Endothelial cell of umbilical vein (primary cell): ENCODE measurements at regions not wholly inside any gene's neighbourhood (a gene's known extent, or its start where the extent isn't known, plus 50 kb on each side); places are given as distances from the start of the nearest gene placed in this dataset.

ENCODE experiments used
- BruUV-seq: library from RNA; stranded (reverse); fragments of 400-500 nt; replicated peaks from 2 replicates; lab custom pipeline; 2021; lab: Mats Ljungman, UMichigan
- CTCF ChIA-PET: fragments of 300-600, 350-600 bp; sonication (Branson Sonifier 250); formaldehyde crosslinking; loops from one replicate; lab custom pipeline; 2021; ENCODE audit warnings: antibody characterized with exemption, inconsistent platforms; lab: Charles Lee
- POLR2A ChIA-PET: fragments of 300-600, 350-600 bp; sonication (Branson Sonifier 250); formaldehyde crosslinking; loops from one replicate; lab custom pipeline; 2021; ENCODE audit warnings: antibody characterized with exemption, inconsistent platforms; lab: Charles Lee
- DNase-seq: peaks from one replicate; pipeline ENCODE4 v3.0.0-alpha.2; 2011; ENCODE audit warnings: low read depth, low spot score
- FAIRE-seq: peaks from 2 replicates; lab custom pipeline; 2011; peaks lifted over from hg19 to GRCh38; lab: Jason Lieb, UNC
- H2AFZ ChIP-seq: 2 replicates; pipeline ENCODE4 v1.6.0; 2012; ENCODE audit warnings: low read depth, low read length, control low read depth, inconsistent platforms
- H3K27ac ChIP-seq: 2 replicates; pipeline ENCODE4 v1.5.1; 2011; ENCODE audit warnings: low read depth, mild to moderate bottlenecking, control low read depth, low read length, moderate library complexity; ENCODE audit not compliant: insufficient read depth
- H3K27me3 ChIP-seq, 2 experiments: 2 replicates each; pipeline versions ENCODE4 v1.6.0 to v1.6.1; 2011; ENCODE audit warnings: low read length in 2 of 2, mixed read lengths in 1 of 2; ENCODE audit not compliant: control insufficient read depth in 2 of 2, insufficient read depth in 2 of 2
- H3K36me3 ChIP-seq, 2 experiments: 2 replicates in 1 of 2; 3 replicates in 1 of 2; pipeline ENCODE4 v1.5.1; 2011; ENCODE audit warnings: low read length in 2 of 2, mild to moderate bottlenecking in 1 of 2, moderate library complexity in 1 of 2; ENCODE audit not compliant: control insufficient read depth in 2 of 2, insufficient read depth in 2 of 2; ENCODE audit errors: extremely low read depth in 1 of 2
- H3K4me1 ChIP-seq: 3 replicates; pipeline ENCODE4 v1.5.1; 2011; ENCODE audit warnings: mild to moderate bottlenecking, low read length; ENCODE audit not compliant: control insufficient read depth, insufficient read depth; ENCODE audit errors: extremely low read depth
- H3K4me2 ChIP-seq: 2 replicates; pipeline ENCODE4 v1.6.1; 2011; ENCODE audit warnings: low read length, control low read depth, mixed read lengths; ENCODE audit not compliant: insufficient read depth
- H3K4me3 ChIP-seq, 3 experiments: fragments of 200-600 bp in 1 of 3; sonication (generic), shearing (Covaris generic) in 1 of 3; replicated peaks in 1 of 3; 2 replicates each; pipeline ENCODE4 v1.5.1; 2011 to 2016; ENCODE audit warnings: control low read depth in 3 of 3, low read length in 3 of 3, mild to moderate bottlenecking in 2 of 3, inconsistent platforms in 1 of 3, low read depth in 1 of 3, moderate library complexity in 1 of 3; ENCODE audit not compliant: insufficient read depth in 1 of 3
- H3K79me2 ChIP-seq: 2 replicates; pipeline ENCODE4 v1.6.0; 2012; ENCODE audit warnings: low read length, inconsistent platforms; ENCODE audit not compliant: control insufficient read depth, insufficient read depth
- H3K9ac ChIP-seq: replicated peaks from 2 replicates; pipeline ENCODE3; 2011; ENCODE audit warnings: low read length, control low read depth; ENCODE audit not compliant: insufficient read depth; ENCODE audit errors: extremely low read depth
- H3K9me1 ChIP-seq: replicated peaks from 3 replicates; pipeline ENCODE4 v1.6.0; 2011; ENCODE audit warnings: mild to moderate bottlenecking, low read length; ENCODE audit not compliant: control insufficient read depth, insufficient read depth; ENCODE audit errors: extremely low read depth
- H3K9me3 ChIP-seq: replicated peaks from 2 replicates; pipeline ENCODE4 v1.5.1; 2012; ENCODE audit warnings: low read length, inconsistent platforms; ENCODE audit not compliant: control insufficient read depth, insufficient read depth
- H4K20me1 ChIP-seq: replicated peaks from 2 replicates; pipeline ENCODE3; 2011; ENCODE audit warnings: mild to moderate bottlenecking, low read length; ENCODE audit not compliant: control insufficient read depth, insufficient read depth; ENCODE audit errors: extremely low read depth
- EZH2 ChIP-seq: IDR thresholded peaks from 2 replicates; pipeline ENCODE4 v1.6.1; 2012; ENCODE audit warnings: borderline replicate concordance, low read depth, mild to moderate bottlenecking, moderate library complexity, low read length, inconsistent platforms; ENCODE audit not compliant: severe bottlenecking
- FOS ChIP-seq: IDR thresholded peaks from 2 replicates; pipeline ENCODE4 v1.6.1; 2011; ENCODE audit warnings: mild to moderate bottlenecking, low read length, moderate library complexity, borderline replicate concordance; ENCODE audit not compliant: insufficient read depth
- GATA2 ChIP-seq: IDR thresholded peaks from 2 replicates; pipeline ENCODE4 v1.7.0; 2011; ENCODE audit warnings: low read depth, mild to moderate bottlenecking, moderate library complexity, mixed read lengths, low read length; ENCODE audit not compliant: insufficient read length, insufficient read depth
- JUN ChIP-seq: IDR thresholded peaks from 2 replicates; pipeline ENCODE4 v1.6.1; 2011; ENCODE audit warnings: borderline replicate concordance, low read depth; ENCODE audit not compliant: insufficient read length, insufficient read depth
- MAX ChIP-seq: IDR thresholded peaks from 2 replicates; pipeline ENCODE4 v1.6.1; 2011; ENCODE audit not compliant: insufficient read depth, insufficient read length
- MYC ChIP-seq: IDR thresholded peaks from one replicate; pipeline ENCODE4 v1.6.1; 2011; ENCODE audit warnings: mild to moderate bottlenecking, low read depth, low read length
- POLR2A ChIP-seq: IDR thresholded peaks from 2 replicates; pipeline ENCODE4 v1.6.1; 2012; ENCODE audit warnings: low read depth, mild to moderate bottlenecking, control low read depth, low read length
- POLR2AphosphoS5 ChIP-seq: IDR thresholded peaks from 2 replicates; pipeline ENCODE4 v1.6.1; 2012; ENCODE audit warnings: low read depth, mild to moderate bottlenecking, control low read depth, low read length, moderate library complexity; ENCODE audit not compliant: insufficient read depth
- dilution Hi-C: fragments of 300-500 bp; cut with MboI; formaldehyde crosslinking; loops from one replicate; pipeline ENCODE4 v1.15.0; 2019; ENCODE audit warnings: low sequenced_read_pairs; ENCODE audit not compliant: extremely low pct_ligation_motif_present
- intact Hi-C: fragments of 100-400 bp; cut with micrococcal nuclease; formaldehyde crosslinking; loops from one replicate; pipeline ENCODE4 v1.10.0; 2022
- TF ChIP-seq, protein P1 (sequence below), 2 donors: IDR thresholded peaks; 1 replicate in 1 of 2; 2 replicates in 1 of 2; pipeline ENCODE4 v1.5.1; 2011; ENCODE audit warnings: low read length in 2 of 2, mild to moderate bottlenecking in 2 of 2, moderate library complexity in 2 of 2, control low read depth in 1 of 2, inconsistent platforms in 1 of 2, low read depth in 1 of 2; ENCODE audit not compliant: insufficient read depth in 1 of 2; ENCODE audit errors: extremely low read depth in 1 of 2

DNA sequence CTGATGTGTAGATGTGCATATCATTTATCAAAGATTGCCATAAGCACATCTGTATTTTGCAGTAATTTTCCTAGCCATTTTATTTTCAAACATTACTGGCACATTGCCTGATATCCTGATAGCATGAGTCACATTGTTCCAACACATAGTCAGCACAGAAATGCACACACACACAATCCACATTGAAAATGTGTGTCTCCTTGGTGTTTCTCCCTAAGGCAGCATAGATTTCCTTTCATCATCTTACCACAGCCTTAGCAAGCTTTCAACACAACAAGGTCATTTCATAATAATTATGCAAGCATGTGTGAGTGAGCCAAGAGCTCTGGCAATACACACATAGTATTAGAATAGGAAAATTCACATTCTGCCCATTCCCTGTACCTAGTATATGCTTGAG is 245.4 kb upstream of the MEIS1 start:
- Histone ChIP-seq H4K20me1 (no peaks in the 10 kb centered on the region), H3K9me1 (no peaks in the 10 kb centered on the region), H3K79me2 (no peaks in the 10 kb centered on the region), H2AFZ (no peak overlapping the region), H3K27ac (no peak overlapping the region), H3K4me3 (no peak overlapping the region), H3K27me3 (no peaks in the 10 kb centered on the region), H3K9ac (no peak overlapping the region), H3K4me2 (no peak overlapping the region), H3K4me1 (no peaks in the 10 kb centered on the region), H3K36me3 (no peaks in the 10 kb centered on the region), H3K9me3 (no peaks in the 10 kb centered on the region)
- BruUV-seq, result no TSS peak
- DNase-seq (no peak), FAIRE-seq (no peak)
- ChIA-PET POLR2A (no interaction called here), CTCF (no interaction called here)
- dilution Hi-C loops (no loop called here), intact Hi-C loops (no loop called here)
- TF ChIP-seq POLR2AphosphoS5, result no peak

DNA sequence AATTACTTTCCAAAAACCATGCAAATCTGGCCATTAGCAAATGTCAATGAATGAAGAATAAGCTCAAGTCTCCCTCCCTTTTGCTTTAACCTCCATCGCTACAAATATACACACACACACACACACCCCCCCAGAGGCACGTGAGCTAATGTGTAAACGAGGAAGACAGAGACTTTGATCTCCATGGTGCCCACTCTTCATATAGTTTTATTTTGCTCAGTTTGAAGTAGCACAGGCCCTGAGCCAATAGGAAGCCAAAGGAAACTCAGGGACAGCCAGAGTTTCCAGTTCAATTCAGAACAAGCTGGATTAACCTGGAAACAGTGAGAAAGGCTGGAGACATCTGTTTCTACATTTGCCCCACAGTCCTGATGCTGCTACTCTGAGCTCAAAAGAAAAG is 248.4 kb upstream of the MEIS1 start:
- Histone ChIP-seq H3K27me3 (no peaks in the 10 kb centered on the region), H3K4me1 (no peaks in the 10 kb centered on the region), H3K79me2 (no peaks in the 10 kb centered on the region), H3K4me2 (no peak overlapping the region), H3K36me3 (no peaks in the 10 kb centered on the region), H3K4me3 (no peak overlapping the region), H4K20me1 (no peaks in the 10 kb centered on the region), H3K9me1 (no peaks in the 10 kb centered on the region), H3K9ac (no peak overlapping the region), H2AFZ (no peak overlapping the region), H3K9me3 (no peaks in the 10 kb centered on the region), H3K27ac (no peak overlapping the region)
- FAIRE-seq (no peak), DNase-seq (no peak)
- ChIA-PET CTCF (no interaction called here), POLR2A (no interaction called here)
- no TSS peak for BruUV-seq
- TF ChIP-seq FOS (no peak), POLR2AphosphoS5 (no peak), MAX (no peak), JUN (no peak), POLR2A (no peak), EZH2 (no peak), GATA2 (no peak), MYC (no peak)
- TF ChIP-seq, protein P1, sequence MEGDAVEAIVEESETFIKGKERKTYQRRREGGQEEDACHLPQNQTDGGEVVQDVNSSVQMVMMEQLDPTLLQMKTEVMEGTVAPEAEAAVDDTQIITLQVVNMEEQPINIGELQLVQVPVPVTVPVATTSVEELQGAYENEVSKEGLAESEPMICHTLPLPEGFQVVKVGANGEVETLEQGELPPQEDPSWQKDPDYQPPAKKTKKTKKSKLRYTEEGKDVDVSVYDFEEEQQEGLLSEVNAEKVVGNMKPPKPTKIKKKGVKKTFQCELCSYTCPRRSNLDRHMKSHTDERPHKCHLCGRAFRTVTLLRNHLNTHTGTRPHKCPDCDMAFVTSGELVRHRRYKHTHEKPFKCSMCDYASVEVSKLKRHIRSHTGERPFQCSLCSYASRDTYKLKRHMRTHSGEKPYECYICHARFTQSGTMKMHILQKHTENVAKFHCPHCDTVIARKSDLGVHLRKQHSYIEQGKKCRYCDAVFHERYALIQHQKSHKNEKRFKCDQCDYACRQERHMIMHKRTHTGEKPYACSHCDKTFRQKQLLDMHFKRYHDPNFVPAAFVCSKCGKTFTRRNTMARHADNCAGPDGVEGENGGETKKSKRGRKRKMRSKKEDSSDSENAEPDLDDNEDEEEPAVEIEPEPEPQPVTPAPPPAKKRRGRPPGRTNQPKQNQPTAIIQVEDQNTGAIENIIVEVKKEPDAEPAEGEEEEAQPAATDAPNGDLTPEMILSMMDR (IDR thresholded peaks at IDR 0.05; ENCODE audit: extremely low read depth in 1 of 2, insufficient read depth in 1 of 2, low read depth in 1 of 2, low read length in 2 of 2), result no peak
- dilution Hi-C loops (no loop called here), intact Hi-C loops (no loop called here)
